B cell (primary cell): ENCODE measurements at regions not wholly inside any gene's neighbourhood (a gene's known extent, or its start where the extent isn't known, plus 50 kb on each side); places are given as distances from the start of the nearest gene placed in this dataset.

Experiments
- ATAC-seq: fragments of 200-7000 bp; cut with Tn5 transposase; one replicate; pipeline ENCODE4 v1.10.0; 2021; ENCODE audit warnings: low read depth, mild to moderate bottlenecking, moderate number of reproducible peaks, moderate library complexity
- CTCF ChIA-PET: fragments of 350-600 bp; sonication (Branson Sonifier 250); formaldehyde crosslinking; loops from one replicate; lab custom pipeline; 2021; ENCODE audit warnings: antibody characterized with exemption, inconsistent platforms; lab: Charles Lee
- POLR2A ChIA-PET: fragments of 350-600 bp; sonication (Branson Sonifier 250); formaldehyde crosslinking; loops from one replicate; lab custom pipeline; 2021; ENCODE audit warnings: antibody characterized with exemption; lab: Charles Lee
- DNase-seq: peaks from one replicate; pipeline ENCODE4 v3.0.0; 2013
- H2AFZ ChIP-seq: 2 replicates; pipeline ENCODE4 v1.6.1; 2012; ENCODE audit warnings: mild to moderate bottlenecking, low read depth, low read length; ENCODE audit not compliant: insufficient read depth, poor library complexity, severe bottlenecking
- H3K27ac ChIP-seq, 2 donors: 1 replicate in 1 of 2; 2 replicates in 1 of 2; pipeline ENCODE4 v1.5.1; 2012 to 2013; ENCODE audit warnings: low read length in 2 of 2, mild to moderate bottlenecking in 2 of 2, moderate library complexity in 1 of 2
- H3K27me3 ChIP-seq, 4 experiments: fragments of 200-600 bp in 1 of 4; sonication (generic) in 1 of 4; replicated peaks in 1 of 4; 1 replicate in 2 of 4; 2 replicates in 2 of 4; pipeline versions ENCODE4 v1.6.1 to v1.7.0; 2013 to 2016; ENCODE audit warnings: low read length in 3 of 4, mild to moderate bottlenecking in 2 of 4, mixed read lengths in 1 of 4, moderate library complexity in 1 of 4; ENCODE audit not compliant: insufficient read depth in 4 of 4, control insufficient read depth in 3 of 4; ENCODE audit errors: control extremely low read depth in 1 of 4
- H3K36me3 ChIP-seq, 2 experiments: replicated peaks in 1 of 2; 1 replicate in 1 of 2; 2 replicates in 1 of 2; pipeline versions ENCODE4 v1.6.1 to v1.7.1; 2013; ENCODE audit warnings: low read length in 1 of 2; ENCODE audit not compliant: insufficient read depth in 2 of 2, control insufficient read depth in 1 of 2; ENCODE audit errors: control extremely low read depth in 1 of 2, extremely low read depth in 1 of 2
- H3K4me1 ChIP-seq, 2 donors: fragments of 200-600 bp in 1 of 2; sonication (generic) in 1 of 2; 1 replicate in 1 of 2; 2 replicates in 1 of 2; pipeline versions ENCODE4 v1.5.1 to v1.6.1; 2013 to 2017; ENCODE audit warnings: low read length in 2 of 2; ENCODE audit not compliant: control insufficient read depth in 2 of 2, insufficient read depth in 2 of 2
- H3K4me2 ChIP-seq: replicated peaks from 2 replicates; pipeline ENCODE3; 2012; ENCODE audit warnings: mild to moderate bottlenecking, low read depth, low read length; ENCODE audit not compliant: poor library complexity, severe bottlenecking
- H3K4me3 ChIP-seq, 5 experiments: fragments of 200-600 bp in 1 of 5; sonication (generic) in 1 of 5; 1 replicate in 3 of 5; 2 replicates in 2 of 5; pipeline versions ENCODE4 v1.5.1 to v1.7.0; 2011 to 2016; ENCODE audit warnings: low read length in 4 of 5, mild to moderate bottlenecking in 4 of 5, low read depth in 2 of 5, control low read depth in 1 of 5, moderate library complexity in 1 of 5; ENCODE audit not compliant: insufficient read depth in 1 of 5; ENCODE audit errors: control extremely low read depth in 1 of 5, extremely low read depth in 1 of 5
- H3K79me2 ChIP-seq: fragments of 200-600 bp; sonication (generic); one replicate; pipeline ENCODE4 v1.6.0; 2016; ENCODE audit warnings: low read length; ENCODE audit not compliant: control insufficient read depth, insufficient read depth
- H3K9ac ChIP-seq: fragments of 200-600 bp; sonication (generic); 2 replicates; pipeline ENCODE4 v1.6.1; 2017; ENCODE audit warnings: mild to moderate bottlenecking, low read length, moderate library complexity
- H3K9me3 ChIP-seq, 3 donors: one replicate each; pipeline versions ENCODE4 v1.6.1 to v1.7.1; 2013; ENCODE audit warnings: low read length in 2 of 3; ENCODE audit not compliant: control insufficient read depth in 2 of 3, insufficient read depth in 1 of 3; ENCODE audit errors: control extremely low read depth in 1 of 3
- H4K20me1 ChIP-seq: 2 replicates; pipeline ENCODE4 v1.6.0; 2012; ENCODE audit warnings: mild to moderate bottlenecking, low read length; ENCODE audit not compliant: insufficient read depth, control insufficient read depth, poor library complexity, severe bottlenecking
- H3K27ac Mint-ChIP-seq: one replicate; pipeline ENCODE4 v1.8.0; 2021; ENCODE audit warnings: mixed read lengths
- H3K27me3 Mint-ChIP-seq: one replicate; pipeline ENCODE4 v1.8.0; 2021; ENCODE audit warnings: mixed read lengths
- H3K4me1 Mint-ChIP-seq: one replicate; pipeline ENCODE4 v1.8.0; 2021; ENCODE audit warnings: mixed read lengths
- H3K4me3 Mint-ChIP-seq: one replicate; pipeline ENCODE4 v1.8.0; 2021; ENCODE audit warnings: mixed read lengths
- H3K9me3 Mint-ChIP-seq: one replicate; pipeline ENCODE4 v1.8.0; 2022; ENCODE audit warnings: mixed read lengths; ENCODE audit not compliant: insufficient read depth
- EZH2 ChIP-seq: IDR thresholded peaks from 2 replicates; pipeline ENCODE4 v1.6.1; 2012; ENCODE audit warnings: borderline replicate concordance, low read depth, mild to moderate bottlenecking, moderate library complexity, low read length; ENCODE audit not compliant: insufficient read depth, poor library complexity, severe bottlenecking
- WGBS: methylation state at CpG from one replicate; pipeline ENCODE4 v1.1.5; 2013; ENCODE audit warnings: missing lambda C conversion rate; ENCODE audit not compliant: insufficient coverage; 5-methylcytosine and 5-hydroxymethylcytosine counted together
- intact Hi-C: fragments of 100-400 bp; cut with micrococcal nuclease; formaldehyde crosslinking; loops from one replicate; pipeline ENCODE4 v1.10.0; 2022
- TF ChIP-seq, protein P1 (sequence below): fragments of 200-600 bp; IDR thresholded peaks from one replicate; pipeline ENCODE4 v1.8.0; 2022; ENCODE audit warnings: antibody characterized with exemption, mild to moderate bottlenecking

DNA sequence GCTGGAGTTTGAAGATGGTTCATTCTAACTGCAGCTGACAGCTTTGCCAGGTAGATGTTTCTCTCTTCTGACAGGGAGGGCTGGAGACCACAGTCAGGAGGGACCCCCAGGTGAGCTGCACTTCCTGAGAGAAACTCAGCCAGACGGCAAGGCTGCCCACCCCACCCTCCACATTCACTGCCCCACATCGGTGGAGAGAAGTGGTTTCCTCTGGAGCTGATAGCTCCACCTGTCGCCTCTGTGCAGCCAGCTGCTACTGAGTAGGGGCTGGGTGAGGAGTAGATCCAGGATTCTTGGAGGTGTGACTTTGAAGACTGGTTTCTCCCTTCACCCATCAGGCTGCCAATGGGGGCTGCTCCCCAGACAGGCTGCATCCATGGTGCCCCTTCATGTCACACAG, 175.0 kb downstream of the CARTPT start:
- Histone ChIP-seq H3K36me3 (no peaks in the 10 kb centered on the region), H3K4me1 (no peaks in the 10 kb centered on the region), H3K79me2 (no peaks in the 10 kb centered on the region), H3K4me3 (no peak overlapping the region), H3K27ac (no peak overlapping the region), H3K9ac (no peak overlapping the region), H3K9me3 (peaks cover 0 to 6% (median 0%) of the 10 kb centered on the region in 3 donors), H3K4me2 (no peak overlapping the region), H4K20me1 (no peaks in the 10 kb centered on the region), H2AFZ (no peak overlapping the region), H3K27me3 (peaks cover 0 to 4% (median 2%) of the 10 kb centered on the region in 4 experiments)
- TF ChIP-seq, protein P1, sequence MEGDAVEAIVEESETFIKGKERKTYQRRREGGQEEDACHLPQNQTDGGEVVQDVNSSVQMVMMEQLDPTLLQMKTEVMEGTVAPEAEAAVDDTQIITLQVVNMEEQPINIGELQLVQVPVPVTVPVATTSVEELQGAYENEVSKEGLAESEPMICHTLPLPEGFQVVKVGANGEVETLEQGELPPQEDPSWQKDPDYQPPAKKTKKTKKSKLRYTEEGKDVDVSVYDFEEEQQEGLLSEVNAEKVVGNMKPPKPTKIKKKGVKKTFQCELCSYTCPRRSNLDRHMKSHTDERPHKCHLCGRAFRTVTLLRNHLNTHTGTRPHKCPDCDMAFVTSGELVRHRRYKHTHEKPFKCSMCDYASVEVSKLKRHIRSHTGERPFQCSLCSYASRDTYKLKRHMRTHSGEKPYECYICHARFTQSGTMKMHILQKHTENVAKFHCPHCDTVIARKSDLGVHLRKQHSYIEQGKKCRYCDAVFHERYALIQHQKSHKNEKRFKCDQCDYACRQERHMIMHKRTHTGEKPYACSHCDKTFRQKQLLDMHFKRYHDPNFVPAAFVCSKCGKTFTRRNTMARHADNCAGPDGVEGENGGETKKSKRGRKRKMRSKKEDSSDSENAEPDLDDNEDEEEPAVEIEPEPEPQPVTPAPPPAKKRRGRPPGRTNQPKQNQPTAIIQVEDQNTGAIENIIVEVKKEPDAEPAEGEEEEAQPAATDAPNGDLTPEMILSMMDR, result no peak
- no peak for TF ChIP-seq EZH2
- Mint-ChIP-seq H3K4me1 (no peaks in the 10 kb centered on the region), H3K9me3 (no peaks in the 10 kb centered on the region), H3K27me3 (peaks cover 37% of the 10 kb centered on the region), H3K4me3 (no peak overlapping the region), H3K27ac (no peak overlapping the region)
- CTCF ChIA-PET, result no interaction called here
- POLR2A ChIA-PET, result no interaction called here
- DNase-seq (no peak), ATAC-seq (no peak)
- intact Hi-C loops, result no loop called here
- no CpG with 5 or more reads among the region's 3 CpGs for WGBS

DNA sequence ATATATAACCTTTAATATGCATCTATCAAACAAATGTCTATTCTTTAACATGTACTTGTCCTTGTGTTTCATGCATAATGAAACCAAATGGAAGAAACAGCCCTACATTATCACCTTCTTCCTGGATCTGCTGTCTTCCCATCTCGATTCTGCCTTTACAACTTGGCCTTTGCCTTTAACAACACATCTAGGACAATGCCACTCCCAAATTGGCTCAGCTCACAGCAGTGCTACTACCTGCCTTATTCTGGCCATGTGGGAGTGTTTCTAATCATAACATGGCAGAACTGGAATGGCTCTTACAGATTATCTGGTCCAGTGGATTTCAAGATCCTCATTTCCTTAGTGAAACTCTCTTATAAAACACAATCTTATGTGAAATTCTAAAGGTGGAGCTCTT, 176.5 kb downstream of the CARTPT start:
- CTCF ChIA-PET, result no interaction called here
- H3K4me3 Mint-ChIP-seq, result no peak overlapping the region
- Histone ChIP-seq H3K36me3 (no peaks in the 10 kb centered on the region), H2AFZ (no peak overlapping the region), H3K27me3 (peaks cover 0 to 4% (median 1%) of the 10 kb centered on the region in 4 experiments), H3K4me2 (no peak overlapping the region), H3K4me3 (no peak overlapping the region), H4K20me1 (no peaks in the 10 kb centered on the region), H3K9me3 (peaks cover 0 to 6% (median 0%) of the 10 kb centered on the region in 3 donors), H3K4me1 (no peaks in the 10 kb centered on the region), H3K79me2 (no peaks in the 10 kb centered on the region), H3K27ac (no peak overlapping the region), H3K9ac (no peak overlapping the region)
- DNase-seq (no peak), ATAC-seq (no peak)
- H3K27me3 Mint-ChIP-seq, result peaks cover 26% of the 10 kb centered on the region
- H3K9me3 Mint-ChIP-seq, result no peaks in the 10 kb centered on the region
- TF ChIP-seq, protein P1, result no peak
- TF ChIP-seq EZH2, result no peak
- POLR2A ChIA-PET, result no interaction called here
- intact Hi-C loops, result no loop called here
- H3K4me1 Mint-ChIP-seq, result no peaks in the 10 kb centered on the region
- H3K27ac Mint-ChIP-seq, result no peak overlapping the region
- no CpG with 5 or more reads among the region's 1 CpG for WGBS
